ENCODE measurements at regions not wholly inside any gene's neighbourhood (a gene's known extent, or its start where the extent isn't known, plus 50 kb on each side); places are given as distances from the start of the nearest gene placed in this dataset.

DNA sequence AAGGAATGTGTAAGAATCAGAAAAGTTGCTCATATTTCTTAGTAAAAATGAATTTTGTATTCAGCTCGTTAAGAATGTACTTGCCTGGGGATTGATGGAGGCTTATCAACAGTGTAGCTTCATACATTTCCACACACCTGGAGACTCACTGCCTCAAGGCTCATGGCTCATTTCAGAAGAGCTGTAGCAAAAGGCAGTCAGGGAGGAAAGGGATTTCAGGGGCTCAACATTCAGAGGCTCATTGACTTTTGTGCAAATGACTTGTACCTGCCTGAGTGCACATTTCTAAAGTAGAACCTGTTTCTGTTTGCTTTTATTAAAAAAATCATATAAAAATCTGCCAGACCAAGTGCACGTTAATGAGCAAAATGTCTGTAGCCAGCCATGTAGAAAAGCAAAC, 304.4 kb downstream of the KCNS3 start:
- DNase-seq (ENCODE audit: insufficient read length, low spot score) = no peak
- no peak for FAIRE-seq
- TF ChIP-seq, protein P1, sequence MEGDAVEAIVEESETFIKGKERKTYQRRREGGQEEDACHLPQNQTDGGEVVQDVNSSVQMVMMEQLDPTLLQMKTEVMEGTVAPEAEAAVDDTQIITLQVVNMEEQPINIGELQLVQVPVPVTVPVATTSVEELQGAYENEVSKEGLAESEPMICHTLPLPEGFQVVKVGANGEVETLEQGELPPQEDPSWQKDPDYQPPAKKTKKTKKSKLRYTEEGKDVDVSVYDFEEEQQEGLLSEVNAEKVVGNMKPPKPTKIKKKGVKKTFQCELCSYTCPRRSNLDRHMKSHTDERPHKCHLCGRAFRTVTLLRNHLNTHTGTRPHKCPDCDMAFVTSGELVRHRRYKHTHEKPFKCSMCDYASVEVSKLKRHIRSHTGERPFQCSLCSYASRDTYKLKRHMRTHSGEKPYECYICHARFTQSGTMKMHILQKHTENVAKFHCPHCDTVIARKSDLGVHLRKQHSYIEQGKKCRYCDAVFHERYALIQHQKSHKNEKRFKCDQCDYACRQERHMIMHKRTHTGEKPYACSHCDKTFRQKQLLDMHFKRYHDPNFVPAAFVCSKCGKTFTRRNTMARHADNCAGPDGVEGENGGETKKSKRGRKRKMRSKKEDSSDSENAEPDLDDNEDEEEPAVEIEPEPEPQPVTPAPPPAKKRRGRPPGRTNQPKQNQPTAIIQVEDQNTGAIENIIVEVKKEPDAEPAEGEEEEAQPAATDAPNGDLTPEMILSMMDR (IDR thresholded peaks at IDR 0.05; ENCODE audit: insufficient read depth, missing control alignments) = no peak

DNA sequence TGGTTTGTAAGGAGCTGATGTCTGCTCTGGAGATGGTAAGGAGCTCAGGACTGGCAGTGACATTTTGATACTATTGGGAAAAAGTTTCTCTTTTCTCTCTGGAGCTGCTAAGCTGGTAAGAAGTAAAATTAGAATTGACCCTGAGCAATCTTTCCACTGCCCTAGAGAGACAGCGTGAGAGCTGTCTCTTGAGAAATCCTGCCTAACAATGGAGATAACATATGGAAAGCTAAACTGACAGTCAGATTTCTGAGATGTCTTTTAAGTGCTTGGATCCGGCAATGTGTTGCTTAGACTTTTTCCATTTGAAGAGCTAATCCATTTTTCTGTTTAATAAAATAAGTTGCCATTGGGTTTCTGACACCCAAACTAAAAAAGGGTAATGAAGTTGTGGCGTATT, 302.4 kb downstream of the KCNS3 start:
- DNase-seq (ENCODE audit: insufficient read length, low spot score) = no peak
- TF ChIP-seq, protein P1 (IDR thresholded peaks at IDR 0.05; ENCODE audit: insufficient read depth, missing control alignments) = no peak
- FAIRE-seq = no peak

DNA sequence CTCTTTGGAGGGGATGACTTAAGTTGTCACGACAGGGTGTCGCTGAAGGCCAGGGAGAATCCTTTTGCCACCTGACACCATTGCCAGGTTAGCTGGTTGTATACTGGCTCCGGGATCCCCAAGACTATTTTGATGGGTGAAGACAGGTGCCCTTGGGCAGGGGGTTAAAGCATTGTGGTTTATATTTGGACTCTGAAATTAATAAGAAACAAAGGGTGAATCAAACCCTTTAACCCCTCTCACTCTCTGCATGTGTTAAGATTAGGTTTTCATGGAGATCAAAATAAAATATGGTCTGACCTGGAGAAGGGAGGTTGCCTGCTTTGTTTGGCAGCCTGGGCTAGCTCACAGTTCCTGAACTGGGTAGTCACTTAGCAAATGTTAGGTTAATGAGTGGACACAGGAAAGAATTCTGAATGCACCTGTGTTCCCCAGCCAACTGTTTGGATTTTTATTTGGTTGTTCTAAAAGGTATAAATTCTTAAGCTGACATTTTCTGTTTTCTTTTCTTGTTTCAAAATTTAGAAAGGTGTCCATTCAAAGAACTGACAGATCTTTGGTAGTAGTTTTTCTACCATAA, 301.7 kb downstream of the KCNS3 start:
- FAIRE-seq (no peak), DNase-seq (ENCODE audit: insufficient read length, low spot score) (no peak)
- TF ChIP-seq, protein P1 (IDR thresholded peaks at IDR 0.05; ENCODE audit: insufficient read depth, missing control alignments) = no peak

DNA sequence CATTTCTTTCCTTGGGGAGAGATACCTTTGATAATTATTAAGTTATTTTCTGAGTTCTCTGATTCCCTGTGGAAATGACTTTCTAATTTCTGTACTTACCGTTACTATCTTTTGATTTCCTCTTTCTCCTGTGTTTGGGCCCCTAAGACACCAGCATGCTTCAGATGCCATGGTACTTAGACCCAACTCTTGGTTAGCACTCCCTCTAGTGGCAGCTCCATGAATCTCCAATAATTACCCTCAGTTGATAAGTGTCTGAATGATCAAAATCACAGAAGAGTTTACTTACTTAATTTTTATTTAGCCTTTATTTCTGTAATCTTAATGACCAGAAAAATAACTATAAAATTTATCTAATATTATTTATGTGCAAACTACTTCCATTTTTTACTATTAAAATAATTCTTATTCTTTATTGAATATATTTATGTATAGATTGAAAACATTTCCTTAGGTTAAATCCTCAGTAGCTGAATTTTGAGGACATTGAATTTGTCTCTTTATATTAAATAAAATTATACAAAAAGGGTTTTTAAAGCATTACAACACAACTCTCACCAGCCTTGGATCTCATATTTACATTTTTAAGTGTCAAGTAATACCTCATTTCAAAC, 300.4 kb downstream of the KCNS3 start:
- no peak for FAIRE-seq
- DNase-seq (ENCODE audit: insufficient read length, low spot score) = no peak
- TF ChIP-seq, protein P1 (IDR thresholded peaks at IDR 0.05; ENCODE audit: insufficient read depth, missing control alignments) = peak; percentile 82

DNA sequence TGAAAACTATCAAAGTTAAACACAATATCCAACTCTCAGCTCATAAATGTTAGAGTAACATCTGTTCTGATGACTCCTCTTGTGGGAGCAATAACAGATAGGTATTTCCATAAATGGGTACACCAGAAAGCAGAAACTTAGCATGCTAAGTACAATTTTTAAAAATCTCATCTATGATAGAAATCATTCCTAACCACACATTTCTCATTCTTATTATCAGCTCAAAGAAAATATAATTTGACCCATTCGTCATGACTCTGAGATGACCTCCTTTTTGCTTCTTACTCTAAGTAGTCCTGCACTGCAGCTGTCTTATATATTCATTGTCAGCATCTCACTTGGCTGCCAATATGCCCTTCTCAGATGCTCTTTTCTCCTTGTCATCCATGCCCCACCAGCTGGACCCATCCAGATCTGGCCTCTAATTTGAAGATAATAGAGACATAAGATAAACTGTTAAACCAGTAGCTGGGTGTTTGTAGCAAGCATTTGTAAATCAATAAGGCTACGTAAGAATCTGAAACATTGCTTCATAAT, 298.3 kb downstream of the KCNS3 start:
- no peak for DNase-seq (ENCODE audit: insufficient read length, low spot score)
- no peak for FAIRE-seq
- TF ChIP-seq, protein P1 (IDR thresholded peaks at IDR 0.05; ENCODE audit: insufficient read depth, missing control alignments) = no peak

DNA sequence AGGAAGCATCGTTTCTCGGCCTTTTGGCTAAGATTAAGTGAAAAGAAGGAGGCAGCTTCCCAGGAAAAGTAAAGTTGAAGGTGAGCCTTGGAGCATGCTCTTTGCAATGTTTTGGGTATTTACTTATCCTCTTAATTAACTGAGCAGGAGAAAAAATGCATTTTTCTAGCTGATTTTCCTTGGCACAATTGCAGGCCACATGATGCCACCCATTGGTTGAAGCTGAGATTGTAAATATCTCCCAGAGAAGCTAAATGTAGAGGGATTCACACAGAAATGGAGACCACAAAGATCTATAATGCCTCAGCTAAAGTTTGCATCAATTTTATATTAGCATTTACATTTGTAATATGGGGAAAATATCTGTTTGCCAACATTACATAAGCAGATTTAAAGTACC, 294.1 kb downstream of the KCNS3 start:
- DNase-seq (ENCODE audit: insufficient read length, low spot score) (no peak), FAIRE-seq (no peak)
- TF ChIP-seq, protein P1 (IDR thresholded peaks at IDR 0.05; ENCODE audit: insufficient read depth, missing control alignments) = no peak

Data from D721Med (cell line).